ENCODE measurements at regions not wholly inside any gene's neighbourhood (a gene's known extent, or its start where the extent isn't known, plus 50 kb on each side); places are given as distances from the start of the nearest gene placed in this dataset.

GRCh38 chr10:123485341-123485960, 180.7 kb upstream of the GPR26 start:
- no peak for FAIRE-seq
- no peak for DNase-seq (ENCODE audit: low spot score)

GRCh38 chr10:123488436-123488835, 177.7 kb upstream of the GPR26 start:
- FAIRE-seq (no peak), DNase-seq (ENCODE audit: low spot score) (no peak)

GRCh38 chr10:123491364-123491763, 174.8 kb upstream of the GPR26 start:
- FAIRE-seq = no peak
- no peak for DNase-seq (ENCODE audit: low spot score)

- DNase-seq (ENCODE audit: low spot score) (no peak), FAIRE-seq (no peak)
Observed at GRCh38 chr10:123492016-123492415, 174.1 kb upstream of the GPR26 start.

GRCh38 chr10:123494301-123494808, 171.8 kb upstream of the GPR26 start:
- DNase-seq (ENCODE audit: low spot score) (no peak), FAIRE-seq (no peak)

GRCh38 chr10:123496375-123496774, 169.8 kb upstream of the GPR26 start:
- no peak for DNase-seq (ENCODE audit: low spot score)
- no peak for FAIRE-seq

- no peak for FAIRE-seq
- DNase-seq (ENCODE audit: low spot score) = no peak
Observed at GRCh38 chr10:123496996-123497660, 169.0 kb upstream of the GPR26 start.

- FAIRE-seq = no peak
- DNase-seq (ENCODE audit: low spot score) = no peak
Observed at GRCh38 chr10:123500110-123500509, 166.0 kb upstream of the GPR26 start.

GRCh38 chr10:123501148-123501547, 165.0 kb upstream of the GPR26 start:
- DNase-seq (ENCODE audit: low spot score) (no peak), FAIRE-seq (no peak)

GRCh38 chr10:123502983-123503382, 163.2 kb upstream of the GPR26 start:
- DNase-seq (ENCODE audit: low spot score) = no peak
- FAIRE-seq = no peak

- FAIRE-seq = no peak
Observed at GRCh38 chr10:123506455-123506854, 159.7 kb upstream of the GPR26 start.

GRCh38 chr10:123507298-123507697, 158.9 kb upstream of the GPR26 start:
- DNase-seq (ENCODE audit: low spot score) (no peak), FAIRE-seq (no peak)

More at GRCh38 chr10:123506455-123506854, 159.7 kb upstream of the GPR26 start:
- no peak for DNase-seq (ENCODE audit: low spot score)

- DNase-seq (ENCODE audit: low spot score) (no peak), FAIRE-seq (no peak)
Observed at GRCh38 chr10:123509338-123509737, 156.8 kb upstream of the GPR26 start.

- FAIRE-seq (no peak), DNase-seq (ENCODE audit: low spot score) (peak; percentile 35)
Observed at GRCh38 chr10:123512901-123513775, 153.0 kb upstream of the GPR26 start.

GRCh38 chr10:123513870-123514269, 152.3 kb upstream of the GPR26 start:
- DNase-seq (ENCODE audit: low spot score) = no peak

GRCh38 chr10:123514996-123515395, 151.2 kb upstream of the GPR26 start:
- no peak for FAIRE-seq
- DNase-seq (ENCODE audit: low spot score) = no peak

More at GRCh38 chr10:123513870-123514269, 152.3 kb upstream of the GPR26 start:
- no peak for FAIRE-seq

GRCh38 chr10:123515661-123516060, 150.5 kb upstream of the GPR26 start:
- DNase-seq (ENCODE audit: low spot score) = no peak
- FAIRE-seq = no peak

- FAIRE-seq = no peak
- no peak for DNase-seq (ENCODE audit: low spot score)
Observed at GRCh38 chr10:123516291-123516690, 149.9 kb upstream of the GPR26 start.

GRCh38 chr10:123517426-123517825, 148.7 kb upstream of the GPR26 start:
- DNase-seq (ENCODE audit: low spot score) (peak; percentile 68), FAIRE-seq (no peak)

- no peak for FAIRE-seq
- no peak for DNase-seq (ENCODE audit: low spot score)
Observed at GRCh38 chr10:123517901-123518300, 148.3 kb upstream of the GPR26 start.

- FAIRE-seq (no peak), DNase-seq (ENCODE audit: low spot score) (no peak)
Observed at GRCh38 chr10:123518765-123519164, 147.4 kb upstream of the GPR26 start.

GRCh38 chr10:123519861-123520260, 146.3 kb upstream of the GPR26 start:
- DNase-seq (ENCODE audit: low spot score) (no peak), FAIRE-seq (no peak)
